ENCODE measurements at regions not wholly inside any gene's neighbourhood (a gene's known extent, or its start where the extent isn't known, plus 50 kb on each side); places are given as distances from the start of the nearest gene placed in this dataset.

- no peak for TF ChIP-seq EZH2phosphoT487 (IDR thresholded peaks at IDR 0.05; ENCODE audit: low read depth, severe bottlenecking, unreplicated experiment)
- no peak for TF ChIP-seq CTCF (IDR thresholded peaks at IDR 0.05; ENCODE audit: poor library complexity)
These were observed 148.2 kb upstream of the CITED2 start for GRCh38 chr6:139522511-139523220.

Data from hepatocyte (in vitro differentiated cells).